Activated B cell treated with CpG ODN at 0.5 μM for 24 hours (primary cell): ENCODE measurements at regions not wholly inside any gene's neighbourhood (a gene's known extent, or its start where the extent isn't known, plus 50 kb on each side); places are given as distances from the start of the nearest gene placed in this dataset.

Experiments used
- ATAC-seq: fragments of 200-7000 bp; cut with Tn5 transposase; one replicate; pipeline ENCODE4 v1.10.0; 2021; ENCODE audit warnings: low read depth, mild to moderate bottlenecking, moderate library complexity
- CTCF ChIA-PET: fragments of 350-600 bp; sonication (Branson Sonifier 250); formaldehyde crosslinking; loops from one replicate; lab custom pipeline; 2021; ENCODE audit warnings: antibody characterized with exemption; lab: Charles Lee
- POLR2A ChIA-PET: fragments of 350-600 bp; sonication (Branson Sonifier 250); formaldehyde crosslinking; loops from one replicate; lab custom pipeline; 2021; ENCODE audit warnings: antibody characterized with exemption; lab: Charles Lee
- DNase-seq: peaks from one replicate; pipeline ENCODE4 v3.0.0; 2022
- H3K27ac Mint-ChIP-seq: one replicate; pipeline ENCODE4 v1.8.0; 2020; ENCODE audit warnings: mixed read lengths
- H3K27me3 Mint-ChIP-seq: one replicate; pipeline ENCODE4 v1.8.0; 2021; ENCODE audit warnings: mixed read lengths
- H3K36me3 Mint-ChIP-seq: one replicate; pipeline ENCODE4 v1.8.0; 2021; ENCODE audit warnings: low read depth, mixed read lengths
- H3K4me1 Mint-ChIP-seq: one replicate; pipeline ENCODE4 v1.8.0; 2021; ENCODE audit warnings: mixed read lengths
- H3K4me3 Mint-ChIP-seq: one replicate; pipeline ENCODE4 v1.8.0; 2020; ENCODE audit warnings: mild to moderate bottlenecking, mixed read lengths
- H3K9me3 Mint-ChIP-seq: one replicate; pipeline ENCODE4 v1.8.0; 2020; ENCODE audit warnings: mixed read lengths
- CTCF ChIP-seq: fragments of 200-600 bp; IDR thresholded peaks from one replicate; pipeline ENCODE4 v1.8.0; 2022; ENCODE audit warnings: antibody characterized with exemption, mild to moderate bottlenecking
- intact Hi-C: fragments of 100-400 bp; cut with micrococcal nuclease; formaldehyde crosslinking; loops from one replicate; pipeline ENCODE4 v1.15.1; 2024

- POLR2A ChIA-PET = no interaction called here
- no peak for DNase-seq
- no peaks in the 10 kb centered on the region for H3K27me3 Mint-ChIP-seq
- intact Hi-C loops = no loop called here
- peaks cover 12% of the 10 kb centered on the region for H3K9me3 Mint-ChIP-seq
- no peak overlapping the region for H3K27ac Mint-ChIP-seq
- H3K4me3 Mint-ChIP-seq = no peak overlapping the region
- no peaks in the 10 kb centered on the region for H3K4me1 Mint-ChIP-seq
- CTCF ChIA-PET = no interaction called here
- no peak for TF ChIP-seq CTCF
- no peak for ATAC-seq
- H3K36me3 Mint-ChIP-seq = no peaks in the 10 kb centered on the region
Measured at GRCh38 chr3:89570465-89570864, 463.0 kb downstream of the EPHA3 start.

- ATAC-seq = no peak
- Mint-ChIP-seq H3K27ac (no peak overlapping the region), H3K4me1 (no peaks in the 10 kb centered on the region), H3K36me3 (no peaks in the 10 kb centered on the region), H3K9me3 (peaks cover 4% of the 10 kb centered on the region), H3K4me3 (no peak overlapping the region), H3K27me3 (no peaks in the 10 kb centered on the region)
- ChIA-PET CTCF (no interaction called here), POLR2A (no interaction called here)
- TF ChIP-seq CTCF = no peak
- intact Hi-C loops = no loop called here
- no peak for DNase-seq
Measured at GRCh38 chr3:89571298-89571697, 463.9 kb downstream of the EPHA3 start.

- CTCF ChIA-PET = no interaction called here
- no peak for ATAC-seq
- no peak for TF ChIP-seq CTCF
Measured at GRCh38 chr3:89571707-89572106, 464.3 kb downstream of the EPHA3 start.

GRCh38 chr3:89572261-89572660, 464.8 kb downstream of the EPHA3 start:
- H3K27me3 Mint-ChIP-seq = no peaks in the 10 kb centered on the region
- intact Hi-C loops = no loop called here
- H3K4me3 Mint-ChIP-seq = no peak overlapping the region
- H3K4me1 Mint-ChIP-seq = no peaks in the 10 kb centered on the region
- DNase-seq = no peak
- ATAC-seq = no peak
- H3K9me3 Mint-ChIP-seq = no peaks in the 10 kb centered on the region
- TF ChIP-seq CTCF = no peak
- H3K27ac Mint-ChIP-seq = no peak overlapping the region
- no peaks in the 10 kb centered on the region for H3K36me3 Mint-ChIP-seq
- CTCF ChIA-PET = no interaction called here
- POLR2A ChIA-PET = no interaction called here

More at GRCh38 chr3:89571707-89572106, 464.3 kb downstream of the EPHA3 start:
- intact Hi-C loops = no loop called here
- no peak overlapping the region for H3K4me3 Mint-ChIP-seq
- no peak for DNase-seq
- no peaks in the 10 kb centered on the region for H3K27me3 Mint-ChIP-seq
- no peak overlapping the region for H3K27ac Mint-ChIP-seq
- H3K4me1 Mint-ChIP-seq = no peaks in the 10 kb centered on the region
- no peaks in the 10 kb centered on the region for H3K36me3 Mint-ChIP-seq
- POLR2A ChIA-PET = no interaction called here
- H3K9me3 Mint-ChIP-seq = peaks cover 2% of the 10 kb centered on the region

- CTCF ChIA-PET = no interaction called here
Measured at GRCh38 chr3:89576417-89576816, 469.0 kb downstream of the EPHA3 start.

More at GRCh38 chr3:89576417-89576816, 469.0 kb downstream of the EPHA3 start:
- intact Hi-C loops = no loop called here
- Mint-ChIP-seq H3K27ac (no peak overlapping the region), H3K4me1 (no peaks in the 10 kb centered on the region), H3K4me3 (no peak overlapping the region), H3K27me3 (no peaks in the 10 kb centered on the region), H3K36me3 (no peaks in the 10 kb centered on the region), H3K9me3 (no peaks in the 10 kb centered on the region)
- no peak for TF ChIP-seq CTCF
- ATAC-seq (no peak), DNase-seq (no peak)
- POLR2A ChIA-PET = no interaction called here
